CD4-positive, alpha-beta T cell treated with Interleukin-1 beta for 1 hour (primary cell): ENCODE measurements at regions not wholly inside any gene's neighbourhood (a gene's known extent, or its start where the extent isn't known, plus 50 kb on each side); places are given as distances from the start of the nearest gene placed in this dataset.
"Not testable (repeated sequence)": the region's sequence is repeated elsewhere in the genome, so short reads cannot be mapped to it uniquely, and the experiment has no call there.

Source experiments
- DNase-seq, 2 donors: peaks; one replicate each; pipeline ENCODE4 v3.0.0-alpha.2; 2020 to 2022

DNA sequence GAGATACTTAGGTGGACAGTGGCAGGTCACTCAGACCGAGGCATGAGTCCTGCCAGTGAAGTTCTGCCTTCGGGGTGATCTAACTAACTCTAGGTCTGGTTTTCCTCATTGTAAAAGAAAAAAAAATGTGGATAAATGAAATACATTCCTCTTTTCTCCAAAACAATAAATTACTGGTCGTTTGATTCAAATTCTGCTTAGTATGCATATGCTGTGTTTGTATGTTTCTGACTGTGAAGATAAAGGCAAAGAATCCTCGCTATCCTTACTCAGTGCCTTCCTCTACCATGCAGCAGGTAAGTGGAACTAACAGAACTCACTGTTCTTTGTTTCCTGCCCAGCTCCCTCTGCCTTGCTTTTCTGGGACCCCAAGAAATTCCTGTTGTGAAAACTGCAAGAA is 330.1 kb downstream of the SUCLG1 start:
- no peak for DNase-seq

DNA sequence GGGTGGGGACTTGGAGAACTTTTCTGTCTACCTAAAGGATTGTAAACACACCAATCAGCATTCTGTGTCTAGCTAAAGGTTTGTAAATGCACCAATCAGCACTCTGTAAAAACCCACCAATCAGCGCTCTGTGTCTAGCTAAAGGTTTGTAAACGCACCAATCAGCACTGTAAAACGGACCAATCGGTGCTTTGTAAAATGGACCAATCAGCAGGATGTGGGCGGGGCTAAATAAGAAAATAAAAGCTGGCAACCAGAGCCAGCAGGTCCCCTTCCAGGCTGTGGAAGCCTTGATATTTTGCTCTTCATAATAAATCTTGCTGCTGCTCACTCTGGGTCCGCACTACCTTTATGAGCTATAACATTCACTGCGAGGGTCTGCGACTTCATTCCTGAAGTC is 331.3 kb downstream of the SUCLG1 start:
- DNase-seq, result not testable (repeated sequence)

DNA sequence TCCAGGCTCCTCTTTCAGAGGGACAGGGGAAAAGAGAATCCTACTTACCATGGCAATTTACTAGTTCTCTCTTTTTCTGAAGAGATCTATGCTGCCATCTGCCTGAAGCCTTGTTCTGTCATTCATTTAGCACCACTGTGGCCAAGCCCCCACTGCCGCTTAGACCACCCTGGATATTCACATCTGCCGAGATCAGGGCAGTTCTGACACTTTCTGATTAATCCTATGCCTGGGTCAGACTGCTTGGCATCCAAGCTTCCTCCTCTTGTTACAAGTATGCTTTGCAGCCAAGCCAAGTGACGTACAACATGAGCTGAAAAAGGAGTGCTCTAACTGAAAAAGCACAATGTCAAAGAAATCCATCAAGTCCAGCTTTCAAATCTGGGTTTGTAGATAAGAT is 332.6 kb downstream of the SUCLG1 start:
- no peak for DNase-seq

DNA sequence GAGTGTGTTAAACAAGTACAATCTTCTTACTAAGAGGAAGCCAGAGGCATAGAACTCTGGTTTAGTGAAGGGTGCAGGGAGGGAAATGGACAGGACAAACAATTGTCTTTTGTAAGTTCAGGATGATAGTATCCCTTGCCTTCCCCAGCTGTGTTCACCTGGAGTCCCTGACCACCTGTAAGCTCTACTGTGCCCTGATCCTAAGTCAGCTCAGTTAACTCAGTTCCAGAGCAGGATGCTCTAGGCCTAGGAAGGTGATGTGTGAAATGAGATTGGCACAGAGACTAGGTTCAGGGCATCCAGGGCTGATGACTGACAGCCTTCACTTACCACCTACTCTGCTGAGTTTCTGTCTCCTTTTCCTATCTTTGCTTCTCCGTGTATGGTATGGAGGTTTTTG is 333.0 kb downstream of the SUCLG1 start:
- no peak for DNase-seq

DNA sequence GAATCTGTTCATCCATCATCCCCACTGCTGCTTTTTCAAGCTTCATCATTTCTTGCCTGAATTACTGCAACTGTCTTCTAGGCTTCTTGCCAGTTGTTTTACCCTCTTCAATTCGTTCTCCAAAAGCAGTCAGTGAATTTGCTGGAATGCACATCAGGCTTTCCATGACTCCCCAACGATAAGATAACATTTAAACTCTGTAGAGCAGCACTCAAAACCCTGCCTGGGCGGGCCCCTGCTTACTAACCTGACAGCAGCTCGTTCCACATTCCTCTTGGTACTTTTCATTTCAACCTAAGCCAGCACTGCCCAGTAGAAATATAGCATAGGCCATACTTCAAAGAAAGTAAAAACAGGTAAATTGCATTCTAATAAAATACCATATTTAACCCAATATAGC is 342.9 kb downstream of the SUCLG1 start:
- DNase-seq, result no peak

DNA sequence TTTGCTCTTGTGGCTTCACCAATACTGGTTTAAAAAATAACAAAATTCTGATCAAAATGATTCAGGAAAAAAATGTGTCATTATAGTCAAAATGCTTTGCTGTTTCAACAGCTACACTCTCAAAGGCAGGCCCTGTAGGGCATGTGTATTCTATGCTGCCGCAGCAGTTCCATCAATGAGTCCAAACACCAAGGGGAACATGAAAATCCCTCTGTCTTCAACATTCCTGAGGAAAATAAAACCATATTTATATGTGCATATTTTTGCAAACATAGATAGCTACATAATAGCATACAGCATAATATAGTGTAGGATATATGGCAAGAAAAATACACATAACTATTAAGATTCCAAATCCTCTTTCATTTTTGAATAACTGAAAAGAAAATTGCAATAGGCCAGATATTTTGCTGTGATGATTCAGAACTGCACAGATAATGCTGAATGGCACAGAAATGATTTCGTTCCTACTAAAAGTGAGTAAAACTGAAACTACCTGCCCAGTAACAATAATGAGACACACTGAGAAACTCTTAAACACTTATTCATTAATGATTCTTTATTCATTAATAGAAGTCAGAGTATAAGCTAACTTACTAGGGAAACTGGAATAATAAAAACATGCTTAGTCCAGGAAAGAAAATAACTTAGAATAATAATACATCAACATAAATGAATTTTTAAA is 343.8 kb downstream of the SUCLG1 start:
- no peak for DNase-seq

DNA sequence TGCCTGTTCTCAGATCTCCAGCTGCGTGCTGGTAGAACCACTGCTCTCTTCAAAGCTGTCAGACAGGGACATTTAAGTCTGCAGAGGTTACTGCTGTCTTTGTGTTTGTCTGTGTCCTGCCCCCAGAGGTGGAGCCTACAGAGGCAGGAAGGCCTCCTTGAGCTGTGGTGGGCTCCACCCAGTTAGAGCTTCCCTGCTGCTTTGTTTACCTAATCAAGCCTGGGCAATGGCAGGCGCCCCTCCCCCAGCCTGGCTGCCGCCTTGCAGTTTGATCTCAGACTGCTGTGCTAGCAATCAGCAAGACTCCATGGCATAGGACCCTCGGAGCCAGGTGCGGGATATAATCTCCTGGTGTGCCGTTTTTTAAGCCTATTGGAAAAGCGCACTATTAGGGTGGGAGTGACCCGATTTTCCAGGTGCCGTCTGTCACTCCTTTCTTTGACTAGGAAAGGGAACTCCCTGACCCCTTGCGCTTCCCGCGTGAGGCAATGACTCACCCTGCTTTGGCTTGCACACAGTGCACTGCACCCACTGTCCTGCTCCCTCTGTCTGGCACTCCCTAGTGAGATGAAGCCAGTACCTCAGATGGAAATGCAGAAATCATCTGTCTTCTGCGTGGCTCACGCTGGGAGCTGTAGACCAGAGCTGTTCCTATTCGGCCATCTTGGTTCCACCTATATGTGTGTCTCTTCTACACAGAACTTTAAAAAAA is 355.1 kb downstream of the SUCLG1 start:
- DNase-seq, result not testable (repeated sequence)

DNA sequence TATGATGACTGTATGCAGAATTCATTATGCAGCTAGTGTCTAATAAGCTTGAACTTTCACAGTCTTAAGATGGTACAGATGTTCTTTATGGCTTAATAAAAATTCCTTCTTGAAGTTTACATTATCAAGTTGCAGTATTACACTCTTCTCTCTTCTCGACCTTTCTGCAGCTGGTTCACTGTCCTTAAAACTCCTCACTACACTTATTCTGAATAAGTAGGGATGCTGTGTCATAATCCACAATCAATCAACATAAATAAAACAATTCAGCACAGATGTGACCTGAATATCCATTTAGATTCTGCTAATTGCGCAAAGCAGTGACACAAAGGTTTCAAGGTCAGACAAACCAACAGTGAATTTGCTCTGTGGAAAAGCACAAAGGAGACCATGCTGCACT is 356.8 kb downstream of the SUCLG1 start:
- no peak for DNase-seq

DNA sequence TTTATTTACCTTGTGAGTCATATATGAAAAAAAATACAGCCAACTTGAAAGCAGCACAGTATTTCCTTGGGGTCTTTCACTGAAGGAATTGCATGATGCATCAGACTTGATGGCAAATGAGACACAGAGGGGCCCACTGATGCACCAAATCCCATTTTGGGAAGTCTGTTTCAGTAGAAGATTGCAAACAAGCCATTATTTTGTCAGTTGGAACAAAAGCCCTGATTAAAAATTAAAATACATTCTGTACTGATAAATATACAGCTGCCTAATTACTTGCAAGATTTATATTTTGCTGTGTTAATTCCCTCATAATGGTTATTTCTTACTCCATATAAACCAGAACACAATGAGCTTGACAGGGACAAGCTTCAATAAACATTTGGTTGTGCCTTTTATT is 370.4 kb downstream of the SUCLG1 start:
- DNase-seq, result no peak

DNA sequence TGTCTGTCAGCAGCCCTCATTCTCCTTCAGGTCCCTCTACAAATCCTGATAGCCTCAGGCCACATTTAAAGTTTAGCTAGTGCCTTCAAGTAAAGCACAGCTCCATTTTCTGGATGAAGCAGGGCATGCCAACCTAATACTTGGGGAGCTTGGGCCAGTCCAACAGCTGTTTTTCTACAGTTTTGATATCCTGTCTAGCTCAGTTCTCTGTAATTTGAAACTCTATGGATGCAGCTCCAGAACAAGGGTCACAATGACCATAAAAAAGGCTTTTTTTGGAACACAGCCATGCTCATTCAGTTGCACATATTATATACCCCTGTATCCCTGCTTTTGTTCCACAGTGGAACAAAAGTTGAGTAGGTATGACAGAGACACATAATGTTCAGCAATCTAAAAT is 373.5 kb downstream of the SUCLG1 start:
- no peak for DNase-seq

DNA sequence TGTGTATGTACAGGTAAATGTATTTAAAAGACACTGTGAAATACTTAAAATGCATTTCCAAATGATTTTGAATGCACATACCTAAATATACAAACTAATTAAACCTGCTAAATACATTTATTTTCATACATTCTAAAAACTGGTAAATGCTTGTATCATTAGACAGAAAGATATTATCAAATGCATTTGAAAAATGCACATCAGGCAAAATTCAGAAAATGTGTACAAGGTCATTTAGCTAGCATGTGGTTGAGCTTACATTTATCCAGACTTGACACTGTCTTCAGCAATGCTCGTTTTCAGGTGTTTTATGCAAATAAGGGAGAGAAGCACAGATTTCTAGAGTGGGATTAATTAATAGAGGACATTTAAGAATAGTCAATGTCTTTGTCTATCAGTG is 374.2 kb downstream of the SUCLG1 start:
- no peak for DNase-seq

DNA sequence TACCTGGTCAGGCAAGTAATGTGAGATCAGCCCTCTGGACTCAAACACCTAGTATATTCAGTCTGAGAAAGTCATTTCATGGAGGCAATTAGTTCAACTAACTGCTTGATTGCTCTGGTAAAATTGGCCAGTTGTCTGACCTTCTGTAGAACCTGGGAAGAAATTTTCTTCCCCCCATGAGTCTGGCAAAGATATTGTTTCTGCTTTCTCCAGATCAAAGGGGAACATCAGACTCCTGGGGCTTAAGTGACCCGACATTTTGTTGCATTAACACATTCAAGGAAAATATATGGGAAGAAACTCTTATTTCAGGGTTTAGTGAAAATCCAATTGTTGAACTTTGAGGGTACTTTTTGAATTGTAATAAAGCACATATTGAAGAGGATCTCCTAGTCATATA is 375.1 kb downstream of the SUCLG1 start:
- no peak for DNase-seq

DNA sequence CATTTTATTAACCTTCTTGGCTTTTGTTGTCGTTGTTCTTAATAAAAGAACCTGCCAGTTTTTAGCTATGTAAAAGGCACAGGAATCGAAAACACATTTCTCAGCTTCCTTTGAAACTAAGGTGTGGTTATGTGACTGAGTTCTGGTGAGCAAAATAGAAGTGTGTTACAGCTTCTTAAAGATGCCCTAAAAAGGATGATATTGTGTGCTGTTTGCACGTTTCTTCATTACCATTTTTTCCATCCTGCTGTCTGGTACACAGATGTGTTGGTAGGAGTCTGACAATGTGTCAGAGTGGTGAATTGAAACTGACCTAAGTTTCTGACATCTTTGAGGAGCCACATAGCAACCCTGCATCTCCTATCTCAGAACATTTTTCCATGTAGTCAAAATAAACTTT is 380.6 kb downstream of the SUCLG1 start:
- no peak for DNase-seq

DNA sequence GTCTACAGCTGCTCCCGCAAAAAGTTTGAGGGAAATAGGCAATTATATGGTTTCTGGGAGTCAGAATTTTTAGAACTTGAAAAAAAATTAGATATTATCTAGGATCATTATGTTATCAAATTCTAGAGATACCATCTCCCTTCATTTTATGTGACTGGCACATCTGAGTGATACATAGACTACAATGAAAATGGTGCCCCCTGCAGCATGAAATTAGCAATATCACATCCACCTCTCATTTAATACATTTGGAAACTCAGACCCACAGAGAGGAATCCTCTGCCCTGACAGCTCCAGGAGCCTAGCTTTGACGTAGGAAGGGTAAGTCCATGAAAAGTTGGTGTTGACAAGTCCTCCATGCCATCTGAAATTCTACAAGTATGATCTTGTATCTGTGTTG is 381.6 kb downstream of the SUCLG1 start:
- DNase-seq, result no peak

DNA sequence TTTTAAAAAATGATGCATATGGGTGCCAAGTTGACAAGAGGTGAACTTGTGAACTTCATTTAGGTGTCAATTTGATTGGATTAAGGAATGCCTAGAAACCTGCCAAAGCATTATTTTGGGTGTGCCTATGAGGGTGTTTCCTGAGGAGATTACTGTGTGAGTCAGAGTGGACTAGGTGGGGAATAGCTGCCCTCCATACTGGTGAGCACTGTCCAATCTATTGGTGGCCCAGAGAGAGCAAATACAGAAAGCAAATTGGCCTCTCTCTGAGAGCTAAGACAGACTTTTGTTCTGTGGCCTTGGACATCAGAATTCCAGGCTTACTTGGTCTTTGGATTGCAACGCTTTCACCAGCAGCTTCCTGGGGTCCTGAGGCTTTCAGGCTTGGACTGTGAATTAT is 388.0 kb downstream of the SUCLG1 start:
- no peak for DNase-seq

DNA sequence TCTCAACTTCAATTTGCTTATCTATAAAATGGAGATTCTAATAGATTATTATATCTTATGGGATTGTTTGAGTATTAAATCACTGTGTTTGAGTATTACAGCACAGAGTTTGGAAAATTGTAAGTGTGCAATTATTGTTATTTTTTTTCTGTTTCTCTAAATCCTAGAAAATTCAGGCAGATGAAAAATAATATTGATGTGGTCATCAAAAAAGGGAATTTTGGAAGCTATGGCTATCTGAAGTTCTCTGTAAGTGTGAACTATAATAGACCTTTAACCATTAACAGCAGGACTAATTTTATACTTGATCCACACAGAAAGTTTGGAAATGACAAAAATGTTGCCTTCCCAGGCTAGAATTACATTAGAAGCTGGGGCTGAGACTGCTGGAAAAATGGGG is 393.2 kb downstream of the SUCLG1 start:
- no peak for DNase-seq

DNA sequence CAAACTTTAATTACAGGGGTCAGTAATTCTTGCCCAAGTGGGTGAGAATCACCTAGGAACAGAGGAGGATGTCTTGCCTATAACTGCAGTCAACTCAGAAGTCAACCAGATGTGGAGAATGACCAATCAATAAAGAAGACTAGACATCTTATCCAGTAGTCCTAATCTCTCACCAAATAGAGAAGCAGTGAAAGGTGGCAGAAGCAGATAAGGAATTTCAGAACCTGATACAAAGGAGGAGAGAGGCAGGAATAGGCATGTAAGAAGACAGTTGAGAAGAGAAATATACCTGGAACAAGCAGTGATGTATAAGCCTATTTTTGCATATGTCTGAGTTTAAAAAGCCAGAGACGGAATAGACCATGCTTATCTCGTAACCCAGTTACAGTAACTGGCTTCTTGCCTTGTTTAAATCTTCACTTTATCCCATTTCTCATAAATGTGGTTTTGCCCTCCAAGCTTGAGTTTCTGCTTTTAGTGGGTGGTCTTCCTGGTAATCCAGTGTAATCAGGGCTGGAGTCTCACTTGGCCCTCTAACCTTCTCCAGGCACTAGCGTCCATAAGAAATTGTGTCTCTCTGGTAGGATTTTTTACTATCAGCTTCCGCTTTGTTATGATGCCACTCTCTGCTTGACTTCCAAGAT is 401.0 kb downstream of the SUCLG1 start:
- no peak for DNase-seq

DNA sequence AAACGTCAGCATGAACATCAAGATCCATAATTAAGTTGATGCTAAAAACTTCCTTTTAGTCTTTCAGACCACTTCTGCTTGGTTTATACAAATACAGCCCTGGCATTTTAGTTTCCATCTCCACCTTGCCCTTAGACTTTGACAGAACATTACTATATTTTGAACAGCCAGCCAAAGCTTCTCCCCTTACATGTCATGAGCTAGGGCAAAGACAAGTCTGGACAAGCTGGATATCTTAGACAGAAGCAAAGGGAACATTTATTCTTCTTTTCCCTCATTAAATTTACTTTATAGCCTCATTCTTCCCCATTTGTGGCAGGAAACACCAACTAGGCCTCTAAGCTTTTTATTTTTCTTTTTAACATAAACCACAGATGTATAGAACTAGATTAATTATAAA is 403.3 kb downstream of the SUCLG1 start:
- DNase-seq, result no peak

DNA sequence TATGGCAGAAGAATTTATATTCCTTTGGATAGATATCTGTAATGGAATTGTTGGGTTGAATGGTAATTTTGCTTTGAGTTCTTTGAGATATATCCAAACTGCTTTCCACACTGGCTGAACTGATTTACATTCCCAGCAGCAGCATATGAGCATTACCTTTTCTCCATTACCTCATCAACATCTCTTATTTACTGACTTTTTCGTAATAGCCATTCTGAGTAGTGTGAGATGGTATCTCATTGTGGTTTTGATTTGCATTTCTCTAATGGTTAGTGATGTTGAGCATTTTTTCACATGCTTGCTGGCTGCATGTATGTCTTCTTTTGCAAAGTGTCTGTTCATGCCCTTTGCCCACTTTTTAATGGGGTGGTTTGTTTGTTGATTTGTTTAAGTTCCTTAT is 404.5 kb downstream of the SUCLG1 start:
- DNase-seq, result not testable (repeated sequence)

DNA sequence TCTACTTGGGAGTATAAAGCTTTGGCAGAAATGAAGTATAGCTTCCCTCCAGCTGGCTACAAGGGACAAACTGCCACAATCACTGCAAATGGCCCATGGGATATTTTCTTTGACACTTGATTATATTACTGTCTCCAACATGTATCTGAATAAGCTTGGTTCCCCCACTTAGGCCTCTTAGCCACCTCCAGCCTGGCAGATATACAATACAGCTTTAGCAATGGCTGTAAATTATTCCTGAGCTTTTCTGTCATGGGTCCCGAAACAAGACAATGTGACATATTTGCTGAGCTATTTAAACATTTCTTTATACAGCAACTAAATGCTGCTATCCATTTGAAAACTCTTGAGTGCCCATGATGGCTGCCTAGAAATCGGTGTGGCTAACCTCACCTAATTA is 406.2 kb downstream of the SUCLG1 start:
- DNase-seq, result no peak

DNA sequence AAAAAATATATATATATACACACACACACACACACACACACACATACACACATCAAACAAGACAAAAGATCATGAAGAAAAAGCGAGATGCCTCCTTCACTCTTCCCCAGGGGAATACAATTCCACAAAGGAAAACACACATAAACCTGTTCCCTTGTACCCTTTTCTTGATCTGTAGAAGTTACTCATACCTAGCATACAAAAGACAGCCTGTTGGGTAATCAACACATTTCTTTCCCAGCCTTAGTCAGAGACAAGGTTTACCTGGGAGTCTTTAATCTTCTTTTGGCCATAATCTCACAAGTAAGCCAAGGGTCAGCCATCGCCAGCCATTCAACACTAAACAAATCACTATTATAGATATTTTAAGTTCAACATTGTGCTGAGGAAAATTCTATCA is 407.0 kb downstream of the SUCLG1 start:
- DNase-seq, result no peak

DNA sequence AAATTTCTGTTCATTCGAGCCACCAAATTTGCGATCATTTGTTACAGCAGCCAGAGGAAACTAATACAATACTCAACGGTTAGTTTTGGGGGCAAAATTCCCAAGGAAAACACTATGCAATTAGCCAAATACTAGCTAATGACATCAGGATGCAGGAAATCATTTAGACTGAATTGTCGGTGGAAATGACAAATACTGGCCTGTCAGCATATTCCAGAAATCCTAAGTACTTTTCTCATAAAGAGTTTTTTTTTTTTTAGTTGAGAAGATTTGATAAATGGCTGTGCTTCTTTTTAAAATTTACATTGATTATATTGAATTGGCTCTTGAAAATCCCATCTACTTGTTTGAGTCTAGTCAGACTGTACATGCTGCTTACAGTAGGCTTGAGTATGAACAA is 410.1 kb downstream of the SUCLG1 start:
- no peak for DNase-seq

DNA sequence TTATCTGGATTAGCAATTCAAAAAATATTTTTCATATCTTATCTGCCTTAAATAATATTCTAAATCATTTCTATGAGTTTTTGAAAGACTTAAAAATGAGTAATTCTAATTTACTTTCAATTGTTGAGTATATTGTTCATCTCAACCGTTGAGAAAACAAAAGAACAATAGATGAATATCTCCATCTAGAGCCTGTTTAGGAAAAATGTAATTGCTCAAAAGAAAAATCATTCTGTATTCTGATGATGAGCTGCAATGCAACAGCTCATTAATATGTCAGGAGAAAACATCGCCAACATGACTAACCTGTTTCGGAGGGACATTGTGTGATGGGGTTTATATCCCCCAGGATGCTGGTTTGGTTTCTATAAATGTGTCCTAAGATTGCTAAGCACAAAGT is 417.6 kb downstream of the SUCLG1 start:
- DNase-seq, result no peak

DNA sequence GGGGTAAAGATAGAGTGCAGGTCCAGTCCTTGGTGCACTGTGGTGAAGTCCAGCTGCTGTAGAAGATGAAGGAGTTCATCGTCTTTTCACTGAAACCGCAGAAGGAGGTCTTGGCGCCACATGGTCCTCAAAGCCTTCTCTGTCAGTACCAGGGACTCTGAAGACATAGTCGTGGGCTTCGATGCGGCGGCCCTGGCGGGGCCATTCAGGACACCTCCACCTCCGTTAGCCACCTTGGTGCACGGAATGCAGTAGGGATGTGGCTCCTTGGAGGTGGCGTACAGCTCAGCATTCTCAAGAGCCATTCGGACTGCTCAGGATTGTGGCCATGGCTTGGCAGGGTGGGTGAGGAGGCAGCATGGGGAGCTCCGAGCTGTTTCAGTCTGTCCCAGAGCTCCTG is 418.8 kb downstream of the SUCLG1 start:
- DNase-seq, result no peak

DNA sequence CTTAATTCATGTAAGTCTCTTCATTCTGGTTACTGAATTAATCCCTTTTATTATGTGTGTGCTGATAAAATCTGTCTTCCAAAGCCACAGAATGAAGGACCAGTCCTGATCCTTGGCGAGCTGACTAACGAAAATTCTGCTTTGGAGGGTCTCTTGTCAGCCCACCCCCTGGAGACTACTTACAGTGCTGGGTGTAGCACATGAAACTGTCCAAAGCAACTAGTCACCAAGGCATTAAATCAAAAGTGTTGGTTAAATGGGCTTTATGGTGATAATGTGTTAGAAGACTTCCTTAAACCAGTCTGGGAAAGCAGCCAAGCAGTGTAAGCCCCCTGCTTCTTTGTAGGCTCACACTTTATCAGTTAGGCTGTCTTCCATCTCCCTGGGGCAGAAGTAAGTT is 420.2 kb downstream of the SUCLG1 start:
- DNase-seq, result no peak
